ENCODE measurements at regions not wholly inside any gene's neighbourhood (a gene's known extent, or its start where the extent isn't known, plus 50 kb on each side); places are given as distances from the start of the nearest gene placed in this dataset.

DNA sequence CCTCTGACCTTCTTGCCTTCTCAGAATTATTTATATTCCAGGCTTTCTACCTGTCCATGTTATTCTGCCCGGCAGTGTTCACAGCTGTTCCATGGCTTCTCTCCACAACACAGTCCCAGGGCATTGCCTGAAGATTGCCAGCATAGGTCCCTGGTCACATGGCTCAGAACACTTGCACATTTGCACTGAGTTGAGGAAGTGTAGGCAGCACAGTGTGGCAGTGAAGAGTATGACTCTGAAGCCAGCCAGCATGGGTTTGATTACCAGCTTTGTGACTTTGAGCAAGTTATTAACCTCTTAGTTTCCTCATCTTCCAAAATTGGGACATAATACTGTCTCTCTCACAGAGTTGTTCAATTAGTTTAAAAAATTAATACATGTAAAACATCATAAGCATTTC is 73.2 kb upstream of the NEUROD6 start:
- Histone ChIP-seq H3K27ac (no peak overlapping the region), H3K4me3 (no peak overlapping the region), H3K4me1 (no peaks in the 10 kb centered on the region), H3K9me3 (no peaks in the 10 kb centered on the region), H3K27me3 (no peaks in the 10 kb centered on the region), H3K36me3 (no peaks in the 10 kb centered on the region)
- TF ChIP-seq POLR2A (IDR thresholded peaks at IDR 0.05) (no peak), CTCF (IDR thresholded peaks at IDR 0.05) (no peak), POLR2AphosphoS5 (IDR thresholded peaks at IDR 0.05; ENCODE audit: insufficient read depth in 1 of 2, low read depth in 1 of 2) (no peak)
- intact Hi-C loops (cut with DNase I), result loop anchor here (2.0 kb wide), 1 partner anchor 73 kb away; the partner anchor contains the start of gene NEUROD6
- no peak for DNase-seq (ENCODE audit: extremely low spot score in 2 of 2)

DNA sequence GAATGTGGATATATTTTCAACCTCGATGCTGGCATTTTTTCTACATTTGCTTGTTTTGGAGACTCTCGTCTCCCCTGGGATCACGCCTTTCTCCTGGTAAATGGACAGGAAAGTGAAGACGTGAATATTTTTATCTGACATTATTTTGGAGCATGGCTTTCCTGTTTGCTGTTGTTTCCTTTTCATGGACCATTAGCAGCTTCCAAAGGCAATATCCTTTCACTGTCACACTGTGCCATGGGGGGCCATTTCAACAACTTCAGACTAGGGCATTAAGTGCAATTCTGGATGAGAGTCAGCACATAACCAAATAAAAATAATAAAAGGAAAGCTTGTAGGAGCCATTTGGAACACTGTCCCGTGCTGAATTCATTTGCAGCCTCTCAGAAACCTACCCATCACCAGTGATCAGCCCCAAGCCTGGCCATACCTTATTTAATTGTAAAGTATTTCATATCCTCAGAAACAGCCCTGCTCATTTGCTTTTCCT is 75.9 kb upstream of the NEUROD6 start:
- no peaks in the 10 kb centered on the region for H3K4me1 ChIP-seq
- no peak for DNase-seq (ENCODE audit: extremely low spot score in 2 of 2)
- no peaks in the 10 kb centered on the region for H3K9me3 ChIP-seq
- H3K27me3 ChIP-seq, result no peaks in the 10 kb centered on the region
- no peak overlapping the region for H3K4me3 ChIP-seq
- H3K27ac ChIP-seq, result no peak overlapping the region
- intact Hi-C loops (cut with DNase I), result no loop called here
- no peaks in the 10 kb centered on the region for H3K36me3 ChIP-seq
- no peak for TF ChIP-seq POLR2A (IDR thresholded peaks at IDR 0.05)
- no peak for TF ChIP-seq CTCF (IDR thresholded peaks at IDR 0.05)
- TF ChIP-seq POLR2AphosphoS5 (IDR thresholded peaks at IDR 0.05; ENCODE audit: insufficient read depth in 1 of 2, low read depth in 1 of 2), result no peak

GRCh38 chr7:31418928-31419327 is 78.4 kb upstream of the NEUROD6 start:
- intact Hi-C loops (cut with DNase I), result no loop called here
- H3K4me3 ChIP-seq, result no peak overlapping the region
- no peak for DNase-seq (ENCODE audit: extremely low spot score in 2 of 2)
- no peak overlapping the region for H3K27ac ChIP-seq
- no peaks in the 10 kb centered on the region for H3K4me1 ChIP-seq
- TF ChIP-seq POLR2AphosphoS5 (IDR thresholded peaks at IDR 0.05; ENCODE audit: insufficient read depth in 1 of 2, low read depth in 1 of 2) (no peak), POLR2A (IDR thresholded peaks at IDR 0.05) (no peak), CTCF (IDR thresholded peaks at IDR 0.05) (no peak)
- H3K36me3 ChIP-seq, result no peaks in the 10 kb centered on the region
- no peaks in the 10 kb centered on the region for H3K9me3 ChIP-seq
- H3K27me3 ChIP-seq, result no peaks in the 10 kb centered on the region

DNA sequence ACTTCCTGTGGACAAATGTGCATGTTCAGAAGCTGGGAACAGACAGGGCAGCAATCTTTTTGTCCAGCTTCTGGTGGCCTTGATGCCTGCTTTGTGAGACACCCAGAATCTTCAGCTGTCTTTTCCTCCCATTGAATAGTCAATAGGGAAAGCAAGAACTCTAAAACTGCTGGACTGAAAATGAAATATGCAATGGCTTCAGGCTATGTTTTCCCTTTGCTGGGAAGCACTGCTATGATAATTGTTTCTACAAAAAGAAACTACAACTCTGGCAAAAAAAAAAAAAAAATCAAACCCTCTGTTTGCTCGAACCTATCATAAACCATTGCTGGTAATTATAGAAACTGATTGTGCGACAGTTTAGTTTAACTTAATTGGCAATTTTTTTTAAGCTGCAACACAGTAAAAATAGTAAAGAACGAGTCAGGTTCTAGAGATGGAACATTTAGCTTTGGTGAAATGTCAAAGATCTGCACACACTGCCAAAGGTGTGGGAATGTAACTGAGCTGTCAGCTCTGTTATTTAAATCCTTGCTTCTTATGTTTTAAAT is 79.1 kb upstream of the NEUROD6 start:
- Histone ChIP-seq H3K27ac (no peak overlapping the region), H3K27me3 (no peaks in the 10 kb centered on the region), H3K36me3 (no peaks in the 10 kb centered on the region), H3K4me1 (no peaks in the 10 kb centered on the region), H3K9me3 (no peaks in the 10 kb centered on the region), H3K4me3 (no peak overlapping the region)
- TF ChIP-seq POLR2AphosphoS5 (IDR thresholded peaks at IDR 0.05; ENCODE audit: insufficient read depth in 1 of 2, low read depth in 1 of 2), result no peak
- no peak for TF ChIP-seq CTCF (IDR thresholded peaks at IDR 0.05)
- no peak for TF ChIP-seq POLR2A (IDR thresholded peaks at IDR 0.05)
- DNase-seq (ENCODE audit: extremely low spot score in 2 of 2), result no peak
- intact Hi-C loops (cut with DNase I), result no loop called here

GRCh38 chr7:31420948-31421347 is 80.4 kb upstream of the NEUROD6 start:
- H3K4me3 ChIP-seq, result no peak overlapping the region
- no peaks in the 10 kb centered on the region for H3K27me3 ChIP-seq
- no peaks in the 10 kb centered on the region for H3K9me3 ChIP-seq
- no peak for DNase-seq (ENCODE audit: extremely low spot score in 2 of 2)
- no peaks in the 10 kb centered on the region for H3K4me1 ChIP-seq
- intact Hi-C loops (cut with DNase I), result no loop called here
- no peak overlapping the region for H3K27ac ChIP-seq
- TF ChIP-seq POLR2A (IDR thresholded peaks at IDR 0.05) (no peak), CTCF (IDR thresholded peaks at IDR 0.05) (no peak), POLR2AphosphoS5 (IDR thresholded peaks at IDR 0.05; ENCODE audit: insufficient read depth in 1 of 2, low read depth in 1 of 2) (no peak)
- H3K36me3 ChIP-seq, result no peaks in the 10 kb centered on the region

Data from vagina (tissue), 2 donors.